Activated T-helper 2 cell treated with anti-CD3 and anti-CD28 coated beads, Interferon-gamma antibody, Interleukin-2, Interleukin-4, amounts not matched to agents 10 μg/mL and 5 μg/mL and 100 μg/mL, durations not matched to agents 14 hours and 24 hours and 36 hours (primary cell): ENCODE measurements at regions not wholly inside any gene's neighbourhood (a gene's known extent, or its start where the extent isn't known, plus 50 kb on each side); places are given as distances from the start of the nearest gene placed in this dataset.
"Not testable (repeated sequence)": the region's sequence is repeated elsewhere in the genome, so short reads cannot be mapped to it uniquely, and the experiment has no call there.

Experiments used
- DNase-seq: peaks from one replicate; pipeline ENCODE4 v3.0.0; 2021; ENCODE audit warnings: low spot score
- H3K27ac Mint-ChIP-seq: one replicate; pipeline ENCODE4 v1.8.0; 2021; ENCODE audit warnings: mixed read lengths
- H3K27me3 Mint-ChIP-seq: one replicate; pipeline ENCODE4 v1.8.0; 2021; ENCODE audit warnings: low read depth, mixed read lengths
- H3K36me3 Mint-ChIP-seq: one replicate; pipeline ENCODE4 v1.8.0; 2021; ENCODE audit warnings: low read depth, mixed read lengths
- H3K4me1 Mint-ChIP-seq: one replicate; pipeline ENCODE4 v1.8.0; 2021; ENCODE audit warnings: low read depth, mixed read lengths
- H3K4me3 Mint-ChIP-seq: one replicate; pipeline ENCODE4 v1.8.0; 2021; ENCODE audit warnings: low read depth, mild to moderate bottlenecking, moderate library complexity, mixed read lengths
- H3K9me3 Mint-ChIP-seq: one replicate; pipeline ENCODE4 v1.8.0; 2021; ENCODE audit warnings: mixed read lengths
- intact Hi-C: fragments of 100-400 bp; cut with micrococcal nuclease; formaldehyde crosslinking; loops from one replicate; pipeline ENCODE4 v1.15.1; 2023

GRCh38 chr6:78547636-78548035, 319.7 kb upstream of the IRAK1BP1 start:
- H3K9me3 Mint-ChIP-seq, H3K27me3 Mint-ChIP-seq, H3K4me1 Mint-ChIP-seq, H3K36me3 Mint-ChIP-seq, H3K4me3 Mint-ChIP-seq, DNase-seq, intact Hi-C loops, H3K27ac Mint-ChIP-seq: not testable (repeated sequence)

- H3K4me3 Mint-ChIP-seq = no peak overlapping the region
- H3K27me3 Mint-ChIP-seq = no peaks in the 10 kb centered on the region
- no peaks in the 10 kb centered on the region for H3K36me3 Mint-ChIP-seq
- no peaks in the 10 kb centered on the region for H3K4me1 Mint-ChIP-seq
- peaks cover 29% of the 10 kb centered on the region for H3K9me3 Mint-ChIP-seq
- no peak overlapping the region for H3K27ac Mint-ChIP-seq
- intact Hi-C loops = no loop called here
- DNase-seq = no peak
Measured at GRCh38 chr6:78551361-78551760, 316.0 kb upstream of the IRAK1BP1 start.

- intact Hi-C loops = no loop called here
- Mint-ChIP-seq H3K9me3 (peaks cover 37% of the 10 kb centered on the region), H3K36me3 (no peaks in the 10 kb centered on the region), H3K4me1 (no peaks in the 10 kb centered on the region), H3K27ac (no peak overlapping the region), H3K4me3 (no peak overlapping the region), H3K27me3 (no peaks in the 10 kb centered on the region)
- no peak for DNase-seq
Measured at GRCh38 chr6:78552435-78552834, 314.9 kb upstream of the IRAK1BP1 start.

GRCh38 chr6:78554341-78554740, 313.0 kb upstream of the IRAK1BP1 start:
- Mint-ChIP-seq H3K27ac (no peak overlapping the region), H3K27me3 (no peaks in the 10 kb centered on the region), H3K36me3 (no peaks in the 10 kb centered on the region), H3K9me3 (peaks cover 46% of the 10 kb centered on the region), H3K4me3 (no peak overlapping the region), H3K4me1 (no peaks in the 10 kb centered on the region)
- DNase-seq = no peak
- intact Hi-C loops = no loop called here

- Mint-ChIP-seq H3K27me3 (no peaks in the 10 kb centered on the region), H3K4me3 (no peak overlapping the region), H3K27ac (no peak overlapping the region), H3K4me1 (no peaks in the 10 kb centered on the region), H3K9me3 (peaks cover 33% of the 10 kb centered on the region), H3K36me3 (no peaks in the 10 kb centered on the region)
- no peak for DNase-seq
- intact Hi-C loops = no loop called here
Measured at GRCh38 chr6:78559056-78559455, 308.3 kb upstream of the IRAK1BP1 start.

GRCh38 chr6:78561015-78561414, 306.3 kb upstream of the IRAK1BP1 start:
- intact Hi-C loops = no loop called here
- H3K27me3 Mint-ChIP-seq = no peaks in the 10 kb centered on the region
- no peaks in the 10 kb centered on the region for H3K36me3 Mint-ChIP-seq
- H3K4me1 Mint-ChIP-seq = no peaks in the 10 kb centered on the region
- H3K27ac Mint-ChIP-seq = no peak overlapping the region
- DNase-seq = no peak
- H3K4me3 Mint-ChIP-seq = no peak overlapping the region
- H3K9me3 Mint-ChIP-seq = peaks cover 17% of the 10 kb centered on the region

- no peaks in the 10 kb centered on the region for H3K27me3 Mint-ChIP-seq
- intact Hi-C loops = no loop called here
- no peak overlapping the region for H3K27ac Mint-ChIP-seq
- no peak for DNase-seq
- H3K36me3 Mint-ChIP-seq = no peaks in the 10 kb centered on the region
- H3K4me1 Mint-ChIP-seq = no peaks in the 10 kb centered on the region
- peaks cover 4% of the 10 kb centered on the region for H3K9me3 Mint-ChIP-seq
- no peak overlapping the region for H3K4me3 Mint-ChIP-seq
Measured at GRCh38 chr6:78565997-78566396, 301.4 kb upstream of the IRAK1BP1 start.

- intact Hi-C loops = no loop called here
- Mint-ChIP-seq H3K4me3 (no peak overlapping the region), H3K27me3 (no peaks in the 10 kb centered on the region), H3K36me3 (no peaks in the 10 kb centered on the region), H3K9me3 (peaks cover 4% of the 10 kb centered on the region), H3K4me1 (no peaks in the 10 kb centered on the region), H3K27ac (no peak overlapping the region)
- DNase-seq = no peak
Measured at GRCh38 chr6:78570044-78570443, 297.3 kb upstream of the IRAK1BP1 start.

GRCh38 chr6:78577585-78577984, 289.8 kb upstream of the IRAK1BP1 start:
- no peaks in the 10 kb centered on the region for H3K27me3 Mint-ChIP-seq
- H3K9me3 Mint-ChIP-seq = no peaks in the 10 kb centered on the region
- H3K27ac Mint-ChIP-seq = no peak overlapping the region
- H3K4me3 Mint-ChIP-seq = no peak overlapping the region
- intact Hi-C loops = no loop called here
- no peak for DNase-seq
- H3K36me3 Mint-ChIP-seq = no peaks in the 10 kb centered on the region
- H3K4me1 Mint-ChIP-seq = no peaks in the 10 kb centered on the region

- Mint-ChIP-seq H3K4me1 (no peaks in the 10 kb centered on the region), H3K27me3 (no peaks in the 10 kb centered on the region), H3K27ac (no peak overlapping the region), H3K9me3 (no peaks in the 10 kb centered on the region), H3K36me3 (no peaks in the 10 kb centered on the region), H3K4me3 (no peak overlapping the region)
- intact Hi-C loops = no loop called here
- no peak for DNase-seq
Measured at GRCh38 chr6:78578430-78578829, 288.9 kb upstream of the IRAK1BP1 start.

- no peak for DNase-seq
- intact Hi-C loops = no loop called here
- Mint-ChIP-seq H3K4me3 (no peak overlapping the region), H3K9me3 (no peaks in the 10 kb centered on the region), H3K36me3 (no peaks in the 10 kb centered on the region), H3K27me3 (no peaks in the 10 kb centered on the region), H3K27ac (no peak overlapping the region), H3K4me1 (no peaks in the 10 kb centered on the region)
Measured at GRCh38 chr6:78580923-78581322, 286.4 kb upstream of the IRAK1BP1 start.

- no peaks in the 10 kb centered on the region for H3K9me3 Mint-ChIP-seq
- no peak overlapping the region for H3K4me3 Mint-ChIP-seq
- no peak overlapping the region for H3K27ac Mint-ChIP-seq
- H3K27me3 Mint-ChIP-seq = no peaks in the 10 kb centered on the region
- DNase-seq = no peak
- intact Hi-C loops = no loop called here
- H3K4me1 Mint-ChIP-seq = no peaks in the 10 kb centered on the region
- H3K36me3 Mint-ChIP-seq = no peaks in the 10 kb centered on the region
Measured at GRCh38 chr6:78583079-78583478, 284.3 kb upstream of the IRAK1BP1 start.

- no peak for DNase-seq
- no peaks in the 10 kb centered on the region for H3K4me1 Mint-ChIP-seq
- H3K36me3 Mint-ChIP-seq = no peaks in the 10 kb centered on the region
- H3K27me3 Mint-ChIP-seq = no peaks in the 10 kb centered on the region
- H3K27ac Mint-ChIP-seq = no peak overlapping the region
- intact Hi-C loops = no loop called here
- H3K4me3 Mint-ChIP-seq = no peak overlapping the region
- H3K9me3 Mint-ChIP-seq = no peaks in the 10 kb centered on the region
Measured at GRCh38 chr6:78589436-78589835, 277.9 kb upstream of the IRAK1BP1 start.

- Mint-ChIP-seq H3K4me1 (no peaks in the 10 kb centered on the region), H3K4me3 (no peak overlapping the region), H3K27ac (no peak overlapping the region), H3K27me3 (no peaks in the 10 kb centered on the region), H3K36me3 (no peaks in the 10 kb centered on the region), H3K9me3 (no peaks in the 10 kb centered on the region)
- intact Hi-C loops = no loop called here
- DNase-seq = no peak
Measured at GRCh38 chr6:78593898-78594667, 273.3 kb upstream of the IRAK1BP1 start.
